GM18507 (cell line): ENCODE measurements at regions not wholly inside any gene's neighbourhood (a gene's known extent, or its start where the extent isn't known, plus 50 kb on each side); places are given as distances from the start of the nearest gene placed in this dataset.

Experiments used
- DNase-seq: peaks from one replicate; pipeline ENCODE4 v3.0.0; 2011; ENCODE audit warnings: low read depth; ENCODE audit not compliant: insufficient read length; ENCODE audit errors: extremely low spot score
- FAIRE-seq: peaks from 2 replicates; lab custom pipeline; 2011; peaks lifted over from hg19 to GRCh38; lab: Jason Lieb, UNC

DNA sequence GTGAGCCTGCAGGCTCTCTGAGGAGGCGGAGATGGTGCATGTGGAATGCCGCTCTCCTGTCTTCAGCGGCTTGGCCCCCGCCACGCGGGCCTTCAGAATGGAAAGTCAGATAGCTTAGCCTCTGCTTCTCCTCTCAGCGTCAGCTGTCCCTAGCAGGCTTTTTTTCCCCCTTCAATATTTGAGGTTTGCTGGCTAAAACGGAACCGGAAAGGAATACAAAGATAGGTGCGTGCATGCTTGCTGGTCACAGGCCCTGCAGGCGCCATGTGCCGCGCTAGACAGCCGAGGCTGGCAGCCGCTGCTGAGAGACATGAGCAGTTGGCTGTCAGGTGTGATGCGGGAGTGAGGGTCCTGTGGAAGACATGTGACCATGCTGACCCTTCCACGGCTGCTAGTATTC lies 161.2 kb upstream of the COBL start:
- DNase-seq (no peak), FAIRE-seq (no peak)

DNA sequence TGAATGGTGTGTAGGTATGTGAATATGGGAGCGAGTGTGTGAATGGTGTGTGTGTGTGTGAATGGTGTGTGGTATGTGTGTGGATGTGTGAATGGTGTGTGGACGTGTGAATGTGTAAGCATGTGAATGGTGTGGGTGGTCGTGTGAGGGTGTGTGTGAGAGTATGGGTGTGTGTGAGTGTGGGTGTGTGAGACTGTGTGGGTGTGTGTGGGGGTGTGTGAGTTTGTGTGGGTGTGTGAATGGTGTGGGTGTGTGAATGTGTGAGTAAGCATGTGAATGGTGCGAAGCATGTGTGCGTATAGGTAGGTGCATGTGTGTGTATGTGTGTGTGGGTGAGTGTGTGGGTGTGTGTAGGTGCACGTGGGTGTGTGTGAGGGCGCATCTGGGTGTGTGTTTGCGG lies 160.7 kb upstream of the COBL start:
- DNase-seq (no peak), FAIRE-seq (no peak)

DNA sequence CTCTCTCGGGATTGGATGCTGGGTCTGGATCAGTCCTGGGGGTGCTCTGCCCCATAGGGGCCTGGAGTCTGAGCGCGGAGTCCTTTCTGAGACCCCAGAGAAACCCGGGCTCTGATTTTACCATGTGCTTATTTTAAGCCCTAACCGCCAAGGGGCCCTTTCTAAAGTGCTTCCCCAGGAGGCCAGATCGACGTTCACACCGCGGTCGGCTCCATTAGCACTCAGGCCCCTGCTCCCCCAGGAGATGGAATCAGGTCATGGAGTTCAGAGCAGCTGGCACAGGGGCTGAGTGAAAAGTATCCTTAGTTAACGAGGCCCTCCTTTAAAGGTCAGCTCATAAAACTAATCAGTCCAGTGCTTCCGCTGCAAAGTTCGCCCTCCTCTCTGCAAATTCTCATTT lies 159.4 kb upstream of the COBL start:
- no peak for DNase-seq
- FAIRE-seq = no peak

DNA sequence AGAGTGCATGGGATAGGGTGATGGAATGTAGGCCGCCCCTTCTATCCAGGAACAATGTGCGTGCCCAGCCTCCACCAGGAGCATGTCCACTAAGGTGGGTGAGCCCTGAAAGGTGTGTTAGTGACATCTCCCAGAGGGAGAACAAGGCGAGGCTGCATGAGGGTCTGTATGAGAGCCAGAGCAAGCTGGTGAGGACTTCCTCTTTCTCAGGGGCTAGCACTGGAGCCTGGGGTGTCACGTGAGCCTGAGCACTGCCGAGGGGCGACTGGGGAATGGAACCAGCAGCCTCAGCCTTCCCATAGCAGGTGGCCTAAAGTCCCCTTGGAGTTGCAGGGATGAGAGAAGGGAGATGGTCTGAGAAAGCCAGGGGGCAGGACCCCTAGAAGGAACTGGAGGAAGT lies 156.3 kb upstream of the COBL start:
- DNase-seq (no peak), FAIRE-seq (no peak)

DNA sequence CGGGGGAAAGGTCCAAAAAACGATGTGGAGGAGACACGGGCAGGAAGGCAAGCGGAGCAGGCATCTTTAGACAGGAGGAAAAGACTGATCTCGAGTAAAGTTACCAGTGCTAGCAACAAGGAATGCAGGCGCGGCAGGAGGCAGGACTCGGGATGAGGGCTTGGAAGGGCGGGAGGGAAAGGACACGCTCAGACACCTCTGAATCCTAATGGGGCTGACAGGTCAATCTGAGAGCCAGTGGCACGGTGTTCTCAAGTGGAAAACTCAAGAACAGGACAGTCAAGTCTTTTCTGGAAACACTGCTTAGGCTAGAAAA lies 155.3 kb upstream of the COBL start:
- no peak for FAIRE-seq

DNA sequence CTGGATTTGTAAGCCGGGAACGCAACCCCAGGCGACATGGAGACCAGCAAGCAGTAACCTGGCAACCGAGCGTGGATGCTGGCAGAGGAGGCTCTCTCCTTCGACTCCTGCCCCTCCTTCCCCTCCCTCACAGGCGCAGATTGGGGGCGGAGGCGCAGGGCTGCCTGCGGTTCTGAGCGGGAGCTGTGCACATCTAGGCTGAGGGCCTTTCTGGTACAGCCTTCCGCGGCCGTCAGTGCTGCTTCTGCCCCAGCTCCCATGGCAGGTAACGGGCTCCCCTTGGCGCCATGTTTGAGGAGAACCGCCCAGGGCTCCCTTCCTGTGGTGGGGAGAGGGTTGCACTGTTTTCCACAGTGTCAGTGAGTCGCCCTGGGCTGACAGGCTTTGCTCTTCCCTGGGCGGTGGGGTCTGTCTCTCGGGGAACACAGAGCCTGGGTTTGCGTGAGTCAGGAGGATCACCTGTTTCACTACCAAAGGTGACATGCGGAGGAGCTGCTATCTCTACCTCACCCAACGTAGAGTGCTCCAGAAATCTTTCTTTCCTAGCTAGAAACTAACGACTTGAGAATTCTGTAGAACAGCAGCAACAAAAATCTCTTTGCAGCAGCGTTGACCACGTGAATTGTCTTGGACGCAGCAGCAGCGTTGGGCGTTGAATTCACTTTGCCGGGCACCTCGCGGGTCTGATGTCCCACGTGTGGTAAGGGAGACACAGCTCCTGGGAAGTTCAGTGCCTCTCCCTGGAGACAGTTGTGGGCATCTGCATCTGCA lies 154.8 kb upstream of the COBL start:
- FAIRE-seq = no peak

More for the DNA sequence above, 155.3 kb upstream of the COBL start:
- no peak for DNase-seq

DNA sequence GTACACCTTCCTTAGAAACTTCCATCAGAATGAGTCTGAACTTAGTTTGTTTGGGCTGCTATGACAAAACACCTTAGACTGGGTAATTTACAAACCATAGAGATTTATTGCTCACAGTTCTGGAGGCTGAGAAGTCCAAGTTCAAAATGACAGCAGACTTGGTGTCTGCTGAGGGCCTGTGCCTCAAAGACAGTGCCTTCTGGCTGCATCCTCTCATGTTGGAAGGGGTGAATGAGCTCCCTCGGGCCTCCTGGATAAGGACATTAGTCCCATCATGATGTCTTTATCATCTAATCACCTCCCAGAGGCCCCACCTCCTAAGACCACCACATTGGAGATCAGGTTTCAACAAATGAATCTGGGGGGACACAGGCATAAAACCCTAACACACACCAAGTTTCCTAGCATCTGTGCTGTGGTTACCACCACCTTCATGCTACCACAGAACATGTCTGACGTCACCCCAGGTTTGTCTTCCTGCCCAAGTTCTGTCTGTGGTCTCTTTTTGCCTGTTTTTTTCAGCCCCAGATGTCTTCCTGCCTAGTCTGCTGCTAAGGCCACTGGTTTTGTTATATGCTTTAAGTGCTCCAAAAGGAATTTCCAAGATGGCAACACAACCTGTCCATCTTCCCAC lies 150.9 kb upstream of the COBL start:
- FAIRE-seq (no peak), DNase-seq (no peak)

More for the DNA sequence above, 154.8 kb upstream of the COBL start:
- DNase-seq = no peak

DNA sequence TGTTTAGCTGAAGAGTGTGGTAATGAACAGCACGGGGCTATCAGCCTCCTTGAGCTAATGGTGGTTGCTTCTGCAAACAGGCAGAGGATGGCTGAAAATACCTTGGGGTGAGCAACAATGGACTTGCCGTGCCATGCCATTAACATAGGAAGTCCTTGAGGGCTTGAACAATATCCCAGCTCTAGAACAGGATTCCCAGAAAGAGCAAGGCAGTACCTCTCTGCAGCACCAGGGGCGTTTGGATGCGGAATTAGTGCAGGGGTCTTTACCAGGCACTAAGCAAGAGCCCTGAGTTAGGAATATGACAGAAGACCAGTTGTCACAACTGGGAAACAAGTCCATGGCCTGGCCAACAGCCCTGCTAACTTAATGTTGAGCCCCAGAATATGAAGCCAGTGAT lies 143.2 kb upstream of the COBL start:
- DNase-seq (no peak), FAIRE-seq (no peak)

DNA sequence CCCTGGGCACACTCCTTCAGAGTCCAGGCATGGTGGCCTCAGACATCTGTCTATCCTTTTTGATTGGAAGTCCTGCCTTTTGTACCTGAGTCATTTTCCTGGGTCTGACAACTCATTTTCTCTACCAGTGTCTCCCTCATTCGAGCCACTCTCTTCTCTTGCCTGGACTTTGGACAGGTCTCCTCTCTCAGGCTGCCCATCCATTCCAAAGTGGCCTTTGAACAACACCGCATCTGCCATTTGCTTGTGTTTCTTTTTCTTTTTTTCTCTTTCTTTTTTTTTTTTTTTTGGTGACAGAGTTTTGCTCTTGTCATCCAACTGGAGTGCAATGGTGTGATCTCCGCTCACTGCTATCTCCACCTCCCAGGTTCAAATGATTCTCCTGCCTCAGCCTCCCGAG lies 142.1 kb upstream of the COBL start:
- FAIRE-seq (no peak), DNase-seq (no peak)

DNA sequence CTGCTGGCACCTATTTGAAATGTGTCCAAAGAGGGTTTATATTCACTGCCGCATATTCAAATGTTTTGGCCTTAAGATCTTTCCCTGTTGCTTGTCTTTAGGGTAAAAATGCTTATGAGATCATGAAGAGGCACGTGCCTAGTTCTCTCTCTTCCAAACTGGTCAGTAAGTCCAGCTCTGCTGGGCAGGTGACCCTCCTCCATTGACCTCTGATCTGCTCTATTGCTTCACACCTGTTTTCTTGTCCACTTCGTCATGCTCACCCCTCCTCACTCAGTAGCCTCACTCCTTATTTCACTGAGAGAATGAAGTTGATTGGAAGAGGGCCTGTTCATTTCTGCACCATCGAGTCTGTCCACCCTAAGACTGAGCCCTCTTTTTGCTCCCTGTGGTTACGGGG lies 140.5 kb upstream of the COBL start:
- FAIRE-seq (no peak), DNase-seq (no peak)

DNA sequence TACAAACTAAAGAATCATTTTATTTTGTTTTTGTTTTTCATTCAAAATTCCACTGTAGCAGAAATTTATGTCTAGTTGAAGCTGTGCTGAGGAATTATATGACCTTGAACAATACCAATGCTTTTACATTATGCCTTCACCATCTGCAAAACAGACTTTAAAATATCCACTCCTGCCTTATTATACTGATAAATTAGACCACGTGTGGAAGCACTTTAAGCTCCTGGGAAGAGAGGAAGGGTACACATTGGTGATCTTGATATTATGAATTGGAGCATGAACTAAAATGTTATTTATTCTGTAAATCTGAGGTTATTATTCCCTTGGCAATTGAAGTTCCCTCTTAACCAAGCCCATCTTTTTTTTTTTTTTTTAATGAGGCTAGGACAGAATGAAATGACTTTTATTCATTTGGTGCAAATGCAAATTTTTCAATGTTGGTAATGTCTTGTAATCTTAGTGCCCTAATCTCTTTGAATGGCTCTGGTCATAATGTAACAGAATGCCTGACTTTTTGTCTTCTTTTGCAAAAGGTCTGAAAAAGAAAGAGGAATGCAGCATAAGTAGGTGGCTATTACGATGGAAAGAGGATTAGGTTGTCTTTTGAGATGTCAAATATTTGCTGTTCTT lies 139.9 kb upstream of the COBL start:
- FAIRE-seq = no peak
- DNase-seq = no peak

DNA sequence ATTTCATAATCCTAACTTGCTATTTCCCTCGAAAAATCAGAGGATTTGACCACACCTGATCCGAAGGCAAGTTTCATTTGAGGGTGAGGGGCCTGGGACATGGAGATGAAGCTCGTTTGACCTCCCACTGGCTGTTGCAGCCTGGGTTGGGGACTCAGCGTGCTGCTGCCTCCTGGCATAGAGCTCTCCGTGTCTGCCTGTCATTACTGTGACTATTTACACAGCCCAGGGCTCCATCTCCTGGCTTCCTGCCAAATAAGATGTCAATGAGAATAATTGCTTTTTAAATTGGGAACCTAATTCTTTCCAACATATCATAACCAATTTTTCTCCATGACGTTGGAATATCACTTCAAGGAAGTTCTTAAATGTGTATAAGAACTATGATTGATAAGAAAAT lies 139.3 kb upstream of the COBL start:
- DNase-seq = no peak
- no peak for FAIRE-seq

DNA sequence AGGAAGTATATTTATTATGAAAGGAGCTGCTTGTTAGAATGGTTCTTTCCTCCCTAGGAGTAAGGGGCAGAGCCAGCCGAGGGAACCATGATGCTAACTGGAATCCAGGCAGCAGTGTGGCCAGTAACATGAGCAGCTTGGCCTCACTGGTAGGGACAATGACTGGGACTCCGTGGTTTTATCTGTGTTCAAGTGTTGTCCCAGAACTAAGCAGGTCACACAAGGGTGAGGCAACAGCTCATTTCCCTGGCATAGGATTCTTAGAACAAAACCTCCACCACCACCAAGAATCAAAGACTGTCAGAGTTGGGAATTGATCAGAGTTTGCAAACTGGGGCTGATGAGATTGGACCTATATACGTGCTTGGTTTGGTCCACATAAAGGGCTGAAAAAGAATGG lies 138.9 kb upstream of the COBL start:
- no peak for FAIRE-seq
- no peak for DNase-seq

DNA sequence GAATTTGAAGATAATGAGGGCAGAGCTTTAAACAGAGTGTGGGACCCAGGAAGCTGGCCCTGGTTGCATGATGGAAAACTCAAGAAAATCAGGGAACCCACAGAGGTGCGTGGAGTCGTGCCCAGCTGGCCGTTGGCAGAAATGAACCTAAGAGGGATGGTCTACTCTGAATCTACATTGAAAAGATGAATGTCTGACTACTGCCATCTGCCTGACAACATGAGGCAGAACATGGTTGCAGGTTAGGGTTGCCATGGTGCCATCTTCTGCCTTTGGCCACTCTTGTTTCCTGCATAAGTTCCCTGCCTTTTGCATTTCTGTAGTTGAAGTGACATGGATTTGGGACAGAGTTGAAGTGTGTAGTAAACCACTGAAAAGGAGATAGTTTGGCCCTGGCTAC lies 138.5 kb upstream of the COBL start:
- FAIRE-seq (no peak), DNase-seq (no peak)

DNA sequence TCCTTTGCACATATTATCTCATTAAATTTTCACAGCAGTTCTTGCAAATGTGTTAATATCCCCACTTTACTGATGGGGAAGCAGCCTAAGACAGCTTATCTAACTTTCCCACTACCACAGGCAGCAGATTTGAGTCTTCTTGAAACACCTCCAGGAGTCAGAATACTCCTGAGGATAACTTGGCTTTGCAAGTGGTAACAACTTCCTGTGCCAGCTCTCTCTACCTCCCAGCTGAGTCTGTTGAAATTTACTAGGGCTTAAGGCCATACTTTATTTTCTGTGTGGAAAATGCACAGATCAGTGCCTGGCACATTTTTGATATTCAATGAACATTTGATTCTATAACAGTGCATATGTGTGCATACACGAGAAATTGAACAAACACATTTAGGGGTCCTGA lies 136.1 kb upstream of the COBL start:
- FAIRE-seq (no peak), DNase-seq (no peak)

DNA sequence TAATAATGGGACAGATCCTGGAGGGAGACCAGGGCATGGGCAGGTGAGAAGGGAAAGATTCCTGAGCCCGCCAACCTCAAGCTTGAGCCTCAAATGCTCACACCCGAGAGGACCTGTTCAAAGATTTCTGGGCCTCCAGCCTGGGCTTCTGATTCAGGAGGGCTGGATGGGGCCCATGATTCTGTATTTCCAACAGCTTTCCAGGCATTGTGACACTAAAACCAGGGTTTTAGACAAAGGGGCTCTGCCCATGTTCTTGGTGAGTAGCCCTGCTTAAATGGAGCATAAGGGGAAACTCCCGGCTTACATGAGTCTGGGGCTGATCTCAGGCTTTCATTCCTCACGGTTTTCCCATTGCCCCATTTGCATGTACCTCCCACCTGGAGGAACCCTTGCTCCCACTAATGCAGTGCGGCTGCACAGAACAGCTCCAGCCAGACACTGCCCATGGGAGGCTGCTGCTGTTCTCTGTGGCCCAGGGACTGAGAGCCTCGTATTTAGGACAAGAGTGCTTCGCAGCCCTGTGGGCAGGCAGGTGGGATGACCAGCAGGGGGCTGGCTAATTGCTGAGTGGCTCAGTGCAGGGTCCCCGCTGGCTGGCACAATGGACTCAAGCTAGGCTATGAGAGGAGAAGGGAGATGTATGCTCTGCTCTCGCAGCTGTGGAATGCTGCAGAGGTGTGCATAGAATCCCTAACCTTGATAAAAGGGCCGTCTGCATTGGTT lies 135.3 kb upstream of the COBL start:
- FAIRE-seq (no peak), DNase-seq (no peak)

DNA sequence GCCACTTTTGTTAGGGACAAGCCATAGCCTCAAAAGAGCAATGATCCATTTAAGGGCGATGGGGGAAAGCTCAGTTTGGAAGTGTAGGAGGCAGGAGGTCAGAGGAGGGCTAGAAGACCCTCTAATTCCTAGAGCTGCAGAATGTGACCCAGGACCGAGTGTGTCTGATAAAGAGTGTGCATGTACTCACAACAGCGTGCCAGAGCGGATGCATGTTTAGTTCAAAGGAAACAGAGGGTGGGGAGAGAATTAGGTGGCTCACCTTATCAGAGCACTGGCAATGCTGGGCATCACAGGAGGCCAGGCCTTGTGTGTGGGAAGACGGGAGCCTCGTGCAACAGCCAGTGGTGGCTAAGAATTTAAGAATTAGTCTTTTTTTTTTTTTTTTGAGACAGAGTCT lies 133.9 kb upstream of the COBL start:
- FAIRE-seq = no peak
- DNase-seq = no peak

DNA sequence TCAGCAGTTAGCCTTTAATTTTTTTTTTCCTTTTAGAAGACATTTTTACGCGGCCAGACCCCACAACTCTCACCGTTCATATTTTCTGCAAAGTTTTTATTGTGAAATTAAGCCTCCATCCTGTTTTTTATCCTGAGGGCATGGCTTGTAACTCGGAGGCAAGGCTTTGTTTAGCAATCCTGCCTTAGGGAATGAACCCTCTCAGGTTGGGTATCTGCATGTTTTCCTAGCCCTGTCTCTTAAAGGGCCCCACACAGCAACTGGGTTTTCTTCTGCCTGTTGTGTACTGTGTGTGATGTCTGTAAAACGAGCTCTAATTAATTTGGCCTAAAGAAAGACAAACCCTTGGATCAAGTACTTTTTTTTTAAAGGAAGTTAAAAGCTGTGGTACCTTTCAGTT lies 130.2 kb upstream of the COBL start:
- no peak for FAIRE-seq
- no peak for DNase-seq

DNA sequence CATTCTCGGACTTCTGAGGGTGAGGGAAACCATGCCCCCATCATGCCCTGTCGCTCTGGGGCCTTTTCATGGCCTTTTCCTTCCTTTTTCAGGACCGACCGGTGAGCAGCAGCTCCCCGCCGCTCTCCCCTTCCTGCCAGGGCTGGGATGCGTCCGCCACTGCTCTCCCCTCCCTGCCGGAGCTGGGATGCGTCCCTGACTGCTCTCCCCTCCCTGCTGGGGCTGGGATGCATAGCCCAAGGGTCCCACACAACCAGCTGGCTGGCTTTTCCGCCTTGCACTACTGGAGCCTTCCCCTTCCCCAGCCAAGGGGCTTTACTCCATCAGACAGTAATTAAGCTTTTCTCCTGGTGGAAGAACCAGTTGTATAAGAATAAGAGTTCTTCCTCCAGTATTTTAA lies 129.7 kb upstream of the COBL start:
- no peak for DNase-seq
- no peak for FAIRE-seq

DNA sequence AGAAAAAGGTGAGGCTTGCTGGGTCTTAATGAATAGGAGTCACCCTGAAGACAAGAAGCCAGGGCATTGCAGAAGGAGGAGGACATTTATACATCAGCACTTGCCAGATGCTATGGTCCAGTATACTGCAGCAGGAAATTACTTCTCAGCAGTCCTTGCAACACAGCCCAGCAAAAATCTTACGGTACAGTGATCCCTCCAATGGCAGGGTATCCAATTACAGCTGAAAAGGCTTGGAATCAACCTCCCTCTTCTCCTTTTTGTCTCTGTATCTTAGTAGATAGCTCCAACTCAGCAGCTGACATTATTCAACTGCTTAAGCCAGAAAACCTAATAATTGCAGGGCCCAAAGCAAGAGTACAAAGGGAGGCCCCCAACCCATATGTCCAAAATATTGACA lies 128.3 kb upstream of the COBL start:
- FAIRE-seq = no peak

More for the DNA sequence above, 128.3 kb upstream of the COBL start:
- no peak for DNase-seq
